Osteocyte (in vitro differentiated cells): ENCODE measurements at regions not wholly inside any gene's neighbourhood (a gene's known extent, or its start where the extent isn't known, plus 50 kb on each side); places are given as distances from the start of the nearest gene placed in this dataset.
A peak's percentile ranks its signal among the peaks of the same experiment; 100 is the strongest.

Source experiments
- DNase-seq: peaks from one replicate; pipeline ENCODE4 v3.0.0; 2021; ENCODE audit warnings: mixed read lengths; ENCODE audit not compliant: unreplicated experiment; ENCODE audit errors: extremely low spot score
- H3K27ac Mint-ChIP-seq: one replicate; pipeline ENCODE4 v1.8.0; 2021; ENCODE audit warnings: mild to moderate bottlenecking, mixed read lengths; ENCODE audit not compliant: unreplicated experiment
- H3K27me3 Mint-ChIP-seq: one replicate; pipeline ENCODE4 v1.8.0; 2021; ENCODE audit warnings: mixed read lengths; ENCODE audit not compliant: unreplicated experiment
- H3K36me3 Mint-ChIP-seq: one replicate; pipeline ENCODE4 v1.8.0; 2021; ENCODE audit warnings: mixed read lengths; ENCODE audit not compliant: unreplicated experiment
- H3K4me1 Mint-ChIP-seq: one replicate; pipeline ENCODE4 v1.8.0; 2021; ENCODE audit warnings: mixed read lengths; ENCODE audit not compliant: unreplicated experiment
- H3K4me3 Mint-ChIP-seq: one replicate; pipeline ENCODE4 v1.8.0; 2021; ENCODE audit warnings: mild to moderate bottlenecking, moderate library complexity, mixed read lengths; ENCODE audit not compliant: unreplicated experiment
- H3K9me3 Mint-ChIP-seq: one replicate; pipeline ENCODE4 v1.8.0; 2021; ENCODE audit warnings: mixed read lengths; ENCODE audit not compliant: unreplicated experiment
- TF ChIP-seq, protein P1 (sequence below): fragments of 200-600 bp; sonication (generic); IDR thresholded peaks from 2 replicates; pipeline ENCODE4 v1.5.0; 2021; ENCODE audit warnings: antibody characterized with exemption, mild to moderate bottlenecking, moderate library complexity

DNA sequence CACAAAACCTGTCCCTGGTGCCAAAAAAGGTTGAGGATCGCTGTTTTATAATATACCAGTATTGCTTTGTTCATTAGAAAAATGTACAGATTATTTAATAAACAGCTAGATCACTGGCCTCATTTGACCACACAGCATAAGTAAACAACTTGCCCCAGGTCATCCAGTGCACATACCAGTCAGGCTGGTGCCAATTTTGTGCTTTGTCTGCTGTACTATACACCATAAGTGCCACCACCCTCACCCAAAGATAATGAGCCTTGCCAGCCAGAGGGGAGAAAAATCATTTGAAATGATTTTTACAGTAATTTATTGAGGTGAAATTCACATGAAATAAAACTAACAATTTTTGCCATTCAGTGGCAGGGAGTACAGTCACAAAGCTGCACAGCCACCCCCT, 202.2 kb upstream of the TWIST2 start:
- Mint-ChIP-seq H3K9me3 (no peaks in the 10 kb centered on the region), H3K27ac (no peak overlapping the region), H3K4me1 (no peaks in the 10 kb centered on the region), H3K36me3 (no peaks in the 10 kb centered on the region), H3K4me3 (no peak overlapping the region), H3K27me3 (no peaks in the 10 kb centered on the region)
- TF ChIP-seq, protein P1, sequence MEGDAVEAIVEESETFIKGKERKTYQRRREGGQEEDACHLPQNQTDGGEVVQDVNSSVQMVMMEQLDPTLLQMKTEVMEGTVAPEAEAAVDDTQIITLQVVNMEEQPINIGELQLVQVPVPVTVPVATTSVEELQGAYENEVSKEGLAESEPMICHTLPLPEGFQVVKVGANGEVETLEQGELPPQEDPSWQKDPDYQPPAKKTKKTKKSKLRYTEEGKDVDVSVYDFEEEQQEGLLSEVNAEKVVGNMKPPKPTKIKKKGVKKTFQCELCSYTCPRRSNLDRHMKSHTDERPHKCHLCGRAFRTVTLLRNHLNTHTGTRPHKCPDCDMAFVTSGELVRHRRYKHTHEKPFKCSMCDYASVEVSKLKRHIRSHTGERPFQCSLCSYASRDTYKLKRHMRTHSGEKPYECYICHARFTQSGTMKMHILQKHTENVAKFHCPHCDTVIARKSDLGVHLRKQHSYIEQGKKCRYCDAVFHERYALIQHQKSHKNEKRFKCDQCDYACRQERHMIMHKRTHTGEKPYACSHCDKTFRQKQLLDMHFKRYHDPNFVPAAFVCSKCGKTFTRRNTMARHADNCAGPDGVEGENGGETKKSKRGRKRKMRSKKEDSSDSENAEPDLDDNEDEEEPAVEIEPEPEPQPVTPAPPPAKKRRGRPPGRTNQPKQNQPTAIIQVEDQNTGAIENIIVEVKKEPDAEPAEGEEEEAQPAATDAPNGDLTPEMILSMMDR = no peak
- DNase-seq = no peak

DNA sequence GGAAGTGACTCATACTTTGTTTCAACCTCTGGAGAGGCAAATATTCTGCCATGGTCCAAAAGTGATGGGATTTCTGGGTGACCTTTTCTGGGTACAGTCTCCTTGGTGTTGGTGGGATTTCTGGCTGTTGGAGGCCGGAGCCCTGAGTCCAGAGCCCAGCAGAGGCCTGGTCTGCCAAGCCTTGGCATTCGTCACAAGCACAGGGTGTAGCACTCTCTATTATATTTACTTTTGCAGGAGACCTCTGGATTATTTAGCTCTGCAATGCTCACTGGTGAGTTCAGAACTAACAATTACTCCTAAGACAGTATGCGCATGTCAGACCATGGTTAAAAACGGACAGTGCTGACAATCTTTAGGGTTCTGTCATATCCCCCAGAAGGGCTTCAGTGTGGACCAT, 201.6 kb upstream of the TWIST2 start:
- H3K4me3 Mint-ChIP-seq = no peak overlapping the region
- no peak overlapping the region for H3K27ac Mint-ChIP-seq
- TF ChIP-seq, protein P1 = no peak
- no peaks in the 10 kb centered on the region for H3K27me3 Mint-ChIP-seq
- H3K4me1 Mint-ChIP-seq = no peaks in the 10 kb centered on the region
- no peaks in the 10 kb centered on the region for H3K36me3 Mint-ChIP-seq
- no peak for DNase-seq
- no peaks in the 10 kb centered on the region for H3K9me3 Mint-ChIP-seq

DNA sequence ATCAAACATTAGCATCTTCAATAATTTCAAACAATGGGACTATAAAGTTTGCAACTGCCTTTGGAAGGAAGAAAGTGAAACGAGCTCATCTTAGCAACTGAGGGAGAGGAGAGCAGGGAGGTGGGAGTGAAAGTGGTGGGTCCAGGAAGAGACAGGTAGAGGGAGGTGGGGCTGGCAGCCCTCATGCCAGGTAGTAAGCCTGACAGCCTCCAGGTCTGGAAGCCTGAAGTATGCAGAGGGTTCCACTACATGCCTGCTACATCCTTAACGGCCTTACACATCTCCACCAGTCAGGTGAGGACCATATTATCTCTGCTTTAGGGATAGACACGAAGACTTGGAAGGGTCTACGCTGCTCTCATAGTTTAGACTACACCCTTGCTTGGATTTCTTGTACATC, 201.1 kb upstream of the TWIST2 start:
- H3K4me1 Mint-ChIP-seq = no peaks in the 10 kb centered on the region
- H3K27me3 Mint-ChIP-seq = no peaks in the 10 kb centered on the region
- no peaks in the 10 kb centered on the region for H3K36me3 Mint-ChIP-seq
- no peak overlapping the region for H3K4me3 Mint-ChIP-seq
- no peak overlapping the region for H3K27ac Mint-ChIP-seq
- DNase-seq = no peak
- H3K9me3 Mint-ChIP-seq = no peaks in the 10 kb centered on the region
- TF ChIP-seq, protein P1 = no peak

DNA sequence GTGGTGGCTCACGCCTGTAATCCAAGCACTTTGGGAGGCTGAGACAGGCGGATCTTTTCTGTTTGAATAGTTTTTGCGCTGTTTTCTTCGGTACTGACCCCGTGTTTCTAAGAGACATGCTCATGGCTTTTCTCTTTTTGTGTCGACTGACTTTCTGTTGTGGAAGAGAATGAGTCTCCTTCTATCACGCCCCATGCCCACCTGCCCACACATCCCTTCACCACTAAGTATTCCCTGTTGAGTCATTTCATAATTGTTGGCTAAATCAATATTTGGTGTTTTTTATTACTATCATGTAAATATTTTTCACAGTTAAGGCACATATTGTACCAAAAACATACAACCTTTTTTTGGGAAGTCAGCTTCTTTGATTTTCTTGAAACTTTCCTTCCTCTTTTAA, 198.8 kb upstream of the TWIST2 start:
- Mint-ChIP-seq H3K27ac (no peak overlapping the region), H3K4me3 (no peak overlapping the region)

DNA sequence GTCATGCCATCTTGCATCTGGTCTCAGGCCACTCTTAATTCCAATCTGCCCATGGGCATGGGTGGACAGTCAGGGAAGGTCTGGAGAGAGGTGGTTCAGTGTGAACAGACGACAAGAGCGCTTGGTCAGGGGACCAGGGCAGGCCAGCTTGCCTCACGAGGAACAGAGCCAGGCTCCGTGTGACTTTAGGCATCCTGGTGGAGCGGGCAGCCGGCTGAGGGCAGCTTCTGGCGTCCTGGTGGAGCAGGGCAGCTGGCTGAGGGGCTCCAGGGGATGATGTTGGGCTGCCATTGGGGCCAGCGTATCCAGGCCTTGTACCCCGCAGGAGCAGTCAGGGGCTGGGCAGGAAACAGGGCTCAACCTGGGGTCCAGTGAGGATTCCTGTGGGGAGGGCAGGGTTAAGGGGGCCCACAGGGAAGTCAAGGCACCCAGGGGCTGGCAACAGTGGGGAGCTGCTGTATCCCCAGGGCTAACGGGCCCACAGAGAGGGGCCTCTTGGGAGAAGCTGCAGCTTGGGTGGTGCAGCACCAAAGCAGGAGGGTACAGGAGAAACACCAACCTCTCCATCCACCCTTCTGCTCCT, 197.9 kb upstream of the TWIST2 start:
- peaks cover 6% of the 10 kb centered on the region for H3K9me3 Mint-ChIP-seq
- H3K27me3 Mint-ChIP-seq = no peaks in the 10 kb centered on the region
- H3K4me3 Mint-ChIP-seq = no peak overlapping the region
- H3K27ac Mint-ChIP-seq = no peak overlapping the region
- no peaks in the 10 kb centered on the region for H3K4me1 Mint-ChIP-seq
- TF ChIP-seq, protein P1 = no peak
- peak; percentile 74 for DNase-seq
- H3K36me3 Mint-ChIP-seq = no peaks in the 10 kb centered on the region

More for the DNA sequence above, 198.8 kb upstream of the TWIST2 start:
- Mint-ChIP-seq H3K27me3 (no peaks in the 10 kb centered on the region), H3K36me3 (no peaks in the 10 kb centered on the region), H3K4me1 (no peaks in the 10 kb centered on the region), H3K9me3 (peaks cover 6% of the 10 kb centered on the region)
- TF ChIP-seq, protein P1 = no peak
- DNase-seq = no peak
